ENCODE measurements at regions not wholly inside any gene's neighbourhood (a gene's known extent, or its start where the extent isn't known, plus 50 kb on each side); places are given as distances from the start of the nearest gene placed in this dataset.
A peak's percentile ranks its signal among the peaks of the same experiment; 100 is the strongest.

DNA sequence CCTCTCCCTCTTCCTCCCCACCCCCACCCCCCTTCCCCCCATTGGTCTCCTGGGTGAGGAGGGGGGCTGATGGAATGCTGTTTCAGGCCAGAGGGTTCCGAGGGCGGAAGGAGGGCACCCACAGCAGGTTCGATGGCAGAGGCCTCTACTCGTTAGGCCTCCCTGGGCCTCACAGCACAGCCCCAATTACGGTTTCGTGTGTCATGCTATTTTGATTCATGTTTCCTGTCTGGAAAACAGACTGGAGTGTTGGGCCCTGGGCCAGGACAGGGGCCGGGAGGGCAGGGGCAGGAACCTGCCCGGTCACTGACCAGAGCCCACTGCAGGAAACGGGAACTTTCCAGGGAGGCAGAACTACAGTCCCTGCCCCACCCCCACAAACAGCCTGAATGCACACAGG, 138.2 kb downstream of the C16orf95 start:
- Histone ChIP-seq H3K9me3 (ENCODE audit: control insufficient read depth in 1 of 2, low read length in 2 of 2) (no peaks in the 10 kb centered on the region), H3K4me3 (ENCODE audit: low read length in 2 of 2) (no peak overlapping the region), H3K27ac (ENCODE audit: low read depth, low read length) (no peak overlapping the region), H3K4me1 (ENCODE audit: insufficient read depth, low read length) (no peaks in the 10 kb centered on the region), H3K27me3 (ENCODE audit: insufficient read depth, low read length) (no peaks in the 10 kb centered on the region), H3K36me3 (ENCODE audit: insufficient read depth, low read length) (no peaks in the 10 kb centered on the region)
- H3K27ac Mint-ChIP-seq, result no peak overlapping the region
- ChIA-PET CTCF (ENCODE audit: partially characterized antibody) (no interaction called here), POLR2A (ENCODE audit: partially characterized antibody) (no interaction called here)
- H3K9me3 Mint-ChIP-seq, result no peaks in the 10 kb centered on the region
- peaks cover 0 to 1% (median 0%) of the 10 kb centered on the region in 4 donors for H3K4me1 Mint-ChIP-seq
- intact Hi-C loops (cut with micrococcal nuclease), result no loop called here
- peaks cover 10 to 12% of the 10 kb centered on the region in 2 donors for H3K27me3 Mint-ChIP-seq
- no peak for DNase-seq
- H3K36me3 Mint-ChIP-seq, result no peaks in the 10 kb centered on the region
- H3K4me3 Mint-ChIP-seq, result no peak overlapping the region

DNA sequence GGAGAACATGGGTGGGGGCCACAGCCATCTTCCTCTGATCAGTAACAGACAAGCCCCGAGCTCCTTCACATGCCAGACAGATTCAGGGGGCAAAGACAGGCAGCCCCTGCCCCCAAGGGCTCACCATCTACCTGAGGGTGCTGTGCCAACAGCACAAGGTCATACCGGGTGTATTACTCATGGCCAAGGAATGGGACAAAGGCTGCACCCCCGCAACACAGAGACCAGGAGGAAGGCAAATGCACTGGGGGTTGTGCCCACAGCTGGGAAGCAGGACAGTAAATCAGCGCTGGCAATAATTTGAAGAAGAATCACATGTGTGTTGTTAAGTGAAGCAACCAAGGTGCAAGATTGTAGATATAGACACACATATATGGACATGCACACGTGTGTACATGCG, 137.1 kb downstream of the C16orf95 start:
- Mint-ChIP-seq H3K4me3 (no peak overlapping the region), H3K36me3 (no peaks in the 10 kb centered on the region), H3K27me3 (peaks cover 11 to 12% of the 10 kb centered on the region in 2 donors), H3K4me1 (peaks cover 0 to 1% (median 0%) of the 10 kb centered on the region in 4 donors), H3K9me3 (no peaks in the 10 kb centered on the region), H3K27ac (peak overlapping the region in 1 of 7 donors; percentile 26)
- Histone ChIP-seq H3K4me1 (ENCODE audit: insufficient read depth, low read length) (no peaks in the 10 kb centered on the region), H3K36me3 (ENCODE audit: insufficient read depth, low read length) (no peaks in the 10 kb centered on the region), H3K27me3 (ENCODE audit: insufficient read depth, low read length) (no peaks in the 10 kb centered on the region), H3K4me3 (ENCODE audit: low read length in 2 of 2) (no peak overlapping the region), H3K27ac (ENCODE audit: low read depth, low read length) (no peak overlapping the region), H3K9me3 (ENCODE audit: control insufficient read depth in 1 of 2, low read length in 2 of 2) (no peaks in the 10 kb centered on the region)
- intact Hi-C loops (cut with micrococcal nuclease), result no loop called here
- ChIA-PET CTCF (ENCODE audit: partially characterized antibody) (no interaction called here), POLR2A (ENCODE audit: partially characterized antibody) (no interaction called here)
- no peak for DNase-seq

DNA sequence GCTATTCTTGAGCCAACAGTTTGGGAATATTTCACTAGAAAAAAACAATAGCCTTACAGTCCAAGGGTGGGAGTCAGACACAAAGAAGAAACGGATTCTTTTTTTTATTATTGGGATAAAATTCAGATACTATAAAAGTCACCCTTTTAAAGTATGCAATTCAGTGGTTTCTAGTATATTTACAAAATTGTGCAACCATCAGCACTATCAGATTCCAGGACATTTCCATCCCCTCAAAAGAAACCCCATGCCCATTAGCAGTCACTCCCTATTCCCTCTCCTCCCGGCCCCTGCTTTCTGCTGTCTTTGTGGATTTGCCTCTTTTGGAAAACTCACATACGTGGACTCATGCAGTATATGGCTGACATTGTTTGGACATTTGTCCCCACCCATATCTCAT, 134.4 kb downstream of the C16orf95 start:
- Histone ChIP-seq H3K4me1 (ENCODE audit: insufficient read depth, low read length) (no peaks in the 10 kb centered on the region), H3K4me3 (ENCODE audit: low read length in 2 of 2) (no peak overlapping the region), H3K27ac (ENCODE audit: low read depth, low read length) (no peak overlapping the region), H3K9me3 (ENCODE audit: control insufficient read depth in 1 of 2, low read length in 2 of 2) (no peaks in the 10 kb centered on the region), H3K27me3 (ENCODE audit: insufficient read depth, low read length) (no peaks in the 10 kb centered on the region), H3K36me3 (ENCODE audit: insufficient read depth, low read length) (no peaks in the 10 kb centered on the region)
- ChIA-PET POLR2A (ENCODE audit: partially characterized antibody) (no interaction called here), CTCF (ENCODE audit: partially characterized antibody) (no interaction called here)
- Mint-ChIP-seq H3K9me3 (peaks cover 0 to 2% (median 0%) of the 10 kb centered on the region in 8 donors), H3K4me3 (no peak overlapping the region), H3K36me3 (no peaks in the 10 kb centered on the region), H3K27me3 (peaks cover 8 to 9% of the 10 kb centered on the region in 2 donors), H3K27ac (no peak overlapping the region), H3K4me1 (peaks cover 0 to 2% (median under 1%) of the 10 kb centered on the region in 4 donors)
- intact Hi-C loops (cut with micrococcal nuclease), result no loop called here
- DNase-seq, result no peak

DNA sequence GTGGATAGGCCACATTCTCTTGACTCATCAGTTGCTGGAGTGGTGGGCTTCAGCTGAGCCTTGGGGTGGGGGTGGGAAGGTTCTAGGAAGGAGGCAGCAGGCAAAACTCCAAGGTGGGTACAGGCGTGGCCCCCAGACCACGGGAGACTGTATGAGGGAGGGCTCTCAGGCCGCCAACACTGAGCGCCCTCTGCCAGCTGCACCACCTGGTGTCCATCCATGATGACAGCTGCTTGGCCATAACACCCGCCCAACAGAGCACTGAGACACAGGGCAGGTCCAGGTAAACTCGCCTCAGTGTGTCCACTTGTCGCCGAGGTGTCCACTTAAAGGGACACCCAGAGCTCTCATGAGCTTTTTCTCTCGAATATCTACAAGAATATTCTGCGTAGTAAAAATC, 133.5 kb downstream of the C16orf95 start:
- CTCF ChIA-PET (ENCODE audit: partially characterized antibody), result no interaction called here
- Histone ChIP-seq H3K9me3 (ENCODE audit: control insufficient read depth in 1 of 2, low read length in 2 of 2) (no peaks in the 10 kb centered on the region), H3K27ac (ENCODE audit: low read depth, low read length) (no peak overlapping the region), H3K4me1 (ENCODE audit: insufficient read depth, low read length) (no peaks in the 10 kb centered on the region), H3K4me3 (ENCODE audit: low read length in 2 of 2) (no peak overlapping the region), H3K27me3 (ENCODE audit: insufficient read depth, low read length) (no peaks in the 10 kb centered on the region), H3K36me3 (ENCODE audit: insufficient read depth, low read length) (no peaks in the 10 kb centered on the region)
- H3K27ac Mint-ChIP-seq, result no peak overlapping the region
- DNase-seq, result no peak
- intact Hi-C loops (cut with micrococcal nuclease), result no loop called here
- H3K9me3 Mint-ChIP-seq, result peaks cover 0 to 2% (median 0%) of the 10 kb centered on the region in 8 donors
- POLR2A ChIA-PET (ENCODE audit: partially characterized antibody), result no interaction called here
- peaks cover 4 to 6% of the 10 kb centered on the region in 2 donors for H3K27me3 Mint-ChIP-seq
- H3K4me3 Mint-ChIP-seq, result no peak overlapping the region
- H3K4me1 Mint-ChIP-seq, result peaks cover 0 to 2% (median under 1%) of the 10 kb centered on the region in 4 donors
- no peaks in the 10 kb centered on the region for H3K36me3 Mint-ChIP-seq

DNA sequence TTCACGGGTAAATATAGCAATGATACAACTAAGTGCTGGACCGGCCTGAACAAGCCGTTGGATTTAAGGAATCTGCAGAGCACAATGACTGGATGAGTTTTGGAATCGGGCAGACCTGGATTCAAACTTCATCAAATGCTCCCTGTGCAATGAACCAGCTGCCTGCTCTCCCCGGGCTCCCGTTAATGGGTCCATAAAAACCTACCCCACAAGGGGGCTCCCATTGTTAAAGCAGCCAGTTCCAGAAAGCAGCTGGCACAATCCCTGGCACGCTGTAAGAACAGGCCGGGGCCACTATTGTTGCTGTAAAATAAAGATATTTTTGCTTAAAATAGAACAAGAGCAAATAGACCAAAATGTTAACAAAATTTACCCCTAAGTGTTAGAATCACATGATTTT, 131.9 kb downstream of the C16orf95 start:
- no peaks in the 10 kb centered on the region for H3K36me3 Mint-ChIP-seq
- H3K4me1 Mint-ChIP-seq, result peaks cover 0 to 2% (median under 1%) of the 10 kb centered on the region in 4 donors
- ChIA-PET CTCF (ENCODE audit: partially characterized antibody) (no interaction called here), POLR2A (ENCODE audit: partially characterized antibody) (no interaction called here)
- H3K9me3 Mint-ChIP-seq, result peaks cover 0 to 4% (median 3%) of the 10 kb centered on the region in 8 donors
- peaks cover 0 to 3% of the 10 kb centered on the region in 2 donors for H3K27me3 Mint-ChIP-seq
- H3K27me3 ChIP-seq (ENCODE audit: insufficient read depth, low read length), result no peaks in the 10 kb centered on the region
- no peak overlapping the region for H3K27ac Mint-ChIP-seq
- no peak overlapping the region for H3K4me3 Mint-ChIP-seq
- no peak for DNase-seq
- H3K36me3 ChIP-seq (ENCODE audit: insufficient read depth, low read length), result no peaks in the 10 kb centered on the region
- intact Hi-C loops (cut with micrococcal nuclease), result no loop called here
- H3K4me1 ChIP-seq (ENCODE audit: insufficient read depth, low read length), result no peaks in the 10 kb centered on the region
- H3K4me3 ChIP-seq (ENCODE audit: low read length in 2 of 2), result no peak overlapping the region
- H3K27ac ChIP-seq (ENCODE audit: low read depth, low read length), result no peak overlapping the region
- H3K9me3 ChIP-seq (ENCODE audit: control insufficient read depth in 1 of 2, low read length in 2 of 2), result no peaks in the 10 kb centered on the region

DNA sequence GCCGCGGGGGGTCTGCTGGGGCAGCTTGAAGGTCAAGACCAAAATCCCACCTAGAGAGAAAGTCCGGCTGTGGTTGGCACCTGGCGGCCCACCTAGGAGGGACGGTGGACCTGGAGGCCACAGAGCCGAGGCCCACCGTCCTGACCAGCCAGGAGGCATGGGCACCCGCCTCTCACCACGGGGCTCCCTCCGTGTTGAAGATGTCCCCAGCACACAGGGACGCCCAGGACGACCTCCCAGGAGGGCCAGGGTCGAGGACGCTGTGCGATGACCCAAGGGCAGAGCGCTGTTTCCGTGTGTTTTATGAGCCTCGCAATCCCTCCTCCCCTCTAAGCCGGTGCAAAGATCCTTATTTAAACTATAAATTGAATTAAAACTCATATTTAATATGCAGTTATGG, 131.2 kb downstream of the C16orf95 start:
- no peak for DNase-seq
- CTCF ChIA-PET (ENCODE audit: partially characterized antibody), result no interaction called here
- peaks cover 0 to 2% (median 0%) of the 10 kb centered on the region in 4 donors for H3K4me1 Mint-ChIP-seq

DNA sequence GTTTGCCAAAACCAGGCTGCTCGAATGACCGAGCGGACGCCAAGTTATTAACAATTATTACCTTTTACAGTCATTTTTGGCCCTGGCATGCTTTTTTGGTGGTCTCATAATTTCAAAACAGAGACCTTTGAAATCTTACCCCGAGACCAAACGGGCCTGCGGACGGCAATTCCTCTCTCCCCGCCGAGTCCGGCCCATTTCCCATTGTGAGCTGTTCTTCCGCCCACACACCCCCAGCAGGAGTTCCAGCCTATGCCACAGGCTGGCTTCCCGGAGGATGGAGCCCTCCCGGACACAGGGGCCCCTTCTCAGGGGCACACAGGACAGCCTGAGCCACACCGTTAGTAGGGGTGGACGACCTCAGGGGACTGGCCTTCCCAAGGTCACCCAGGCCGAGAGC, 130.7 kb downstream of the C16orf95 start:
- CTCF ChIA-PET (ENCODE audit: partially characterized antibody), result no interaction called here
- Histone ChIP-seq H3K4me1 (ENCODE audit: insufficient read depth, low read length) (no peaks in the 10 kb centered on the region), H3K36me3 (ENCODE audit: insufficient read depth, low read length) (no peaks in the 10 kb centered on the region), H3K27ac (ENCODE audit: low read depth, low read length) (no peak overlapping the region), H3K4me3 (ENCODE audit: low read length in 2 of 2) (no peak overlapping the region), H3K9me3 (ENCODE audit: control insufficient read depth in 1 of 2, low read length in 2 of 2) (no peaks in the 10 kb centered on the region), H3K27me3 (ENCODE audit: insufficient read depth, low read length) (no peaks in the 10 kb centered on the region)
- Mint-ChIP-seq H3K27ac (no peak overlapping the region), H3K4me3 (no peak overlapping the region), H3K27me3 (peaks cover 0 to 2% of the 10 kb centered on the region in 2 donors), H3K4me1 (peaks cover 0 to 2% (median 0%) of the 10 kb centered on the region in 4 donors), H3K9me3 (peaks cover 0 to 10% (median 4%) of the 10 kb centered on the region in 8 donors), H3K36me3 (no peaks in the 10 kb centered on the region)
- DNase-seq, result no peak
- POLR2A ChIA-PET (ENCODE audit: partially characterized antibody), result no interaction called here
- intact Hi-C loops (cut with micrococcal nuclease), result no loop called here

More for the DNA sequence above, 131.2 kb downstream of the C16orf95 start:
- H3K9me3 Mint-ChIP-seq, result peaks cover 0 to 8% (median 4%) of the 10 kb centered on the region in 8 donors
- Histone ChIP-seq H3K9me3 (ENCODE audit: control insufficient read depth in 1 of 2, low read length in 2 of 2) (no peaks in the 10 kb centered on the region), H3K4me3 (ENCODE audit: low read length in 2 of 2) (no peak overlapping the region), H3K27ac (ENCODE audit: low read depth, low read length) (no peak overlapping the region), H3K36me3 (ENCODE audit: insufficient read depth, low read length) (no peaks in the 10 kb centered on the region), H3K27me3 (ENCODE audit: insufficient read depth, low read length) (no peaks in the 10 kb centered on the region), H3K4me1 (ENCODE audit: insufficient read depth, low read length) (no peaks in the 10 kb centered on the region)
- intact Hi-C loops (cut with micrococcal nuclease), result no loop called here
- POLR2A ChIA-PET (ENCODE audit: partially characterized antibody), result no interaction called here
- no peaks in the 10 kb centered on the region for H3K36me3 Mint-ChIP-seq
- no peak overlapping the region for H3K4me3 Mint-ChIP-seq
- H3K27ac Mint-ChIP-seq, result no peak overlapping the region
- peaks cover 0 to 2% of the 10 kb centered on the region in 2 donors for H3K27me3 Mint-ChIP-seq

All from CD4-positive, alpha-beta memory T cell (primary cell).